OCI-LY7 (cell line): ENCODE measurements at regions not wholly inside any gene's neighbourhood (a gene's known extent, or its start where the extent isn't known, plus 50 kb on each side); places are given as distances from the start of the nearest gene placed in this dataset.

Experiments used
- BruUV-seq: library from RNA; stranded (reverse); fragments of 400-500 nt; replicated peaks from 2 replicates; lab custom pipeline; 2021; lab: Mats Ljungman, UMichigan
- CTCF ChIA-PET: fragments of 300-600 bp; sonication (Branson Sonifier 250); formaldehyde crosslinking; loops from one replicate; lab custom pipeline; 2022; ENCODE audit warnings: antibody characterized with exemption; ENCODE audit not compliant: unreplicated experiment; lab: Charles Lee
- POLR2A ChIA-PET: fragments of 300-600 bp; sonication (Branson Sonifier 250); formaldehyde crosslinking; loops from one replicate; lab custom pipeline; 2022; ENCODE audit warnings: antibody characterized with exemption; lab: Charles Lee
- DNase-seq: peaks from one replicate; pipeline ENCODE4 v3.0.0-alpha.2; 2015; ENCODE audit warnings: low spot score
- H2AFZ ChIP-seq: fragments of 200-600 bp; sonication (generic), shearing (Covaris generic); 2 replicates; pipeline ENCODE4 v1.6.1; 2014; ENCODE audit warnings: mild to moderate bottlenecking, antibody characterized with exemption, low read length, moderate library complexity
- H3K27ac ChIP-seq: fragments of 200-600 bp; sonication (generic); 2 replicates; pipeline ENCODE4 v1.5.1; 2014; ENCODE audit warnings: mixed run types, low read depth, mild to moderate bottlenecking, moderate library complexity, low read length, inconsistent platforms; ENCODE audit not compliant: poor library complexity, severe bottlenecking
- H3K36me3 ChIP-seq: fragments of 200-600 bp; sonication (generic); 2 replicates; pipeline ENCODE4 v1.6.1; 2014; ENCODE audit warnings: mild to moderate bottlenecking, antibody characterized with exemption, low read length, moderate library complexity, mixed read lengths; ENCODE audit not compliant: insufficient read depth
- H3K4me1 ChIP-seq: fragments of 200-600 bp; sonication (generic); 2 replicates; pipeline ENCODE4 v1.5.1; 2014; ENCODE audit warnings: mild to moderate bottlenecking, low read length; ENCODE audit not compliant: insufficient read depth, poor library complexity, severe bottlenecking
- H3K4me2 ChIP-seq: fragments of 200-600 bp; sonication (generic); 2 replicates; pipeline ENCODE4 v1.6.1; 2014; ENCODE audit warnings: mild to moderate bottlenecking, low read length
- H3K4me3 ChIP-seq: fragments of 200-600 bp; sonication (generic); 2 replicates; pipeline ENCODE4 v1.5.1; 2014; ENCODE audit warnings: mild to moderate bottlenecking, low read depth, low read length; ENCODE audit not compliant: poor library complexity, severe bottlenecking
- H3K79me2 ChIP-seq: fragments of 200-600 bp; sonication (generic); 2 replicates; pipeline ENCODE4 v1.6.1; 2016; ENCODE audit warnings: low read depth, mild to moderate bottlenecking, low read length, moderate library complexity, mixed read lengths; ENCODE audit not compliant: insufficient read depth
- H3K9me2 ChIP-seq: fragments of 200-600 bp; sonication (generic); 2 replicates; pipeline ENCODE4 v1.6.1; 2016; ENCODE audit warnings: mild to moderate bottlenecking, low read length, mixed read lengths; ENCODE audit not compliant: insufficient read depth
- H3K9me3 ChIP-seq: fragments of 200-600 bp; sonication (generic); 2 replicates; pipeline ENCODE4 v1.6.1; 2014; ENCODE audit warnings: mild to moderate bottlenecking, mixed run types, low read length, mixed read lengths
- H4K20me1 ChIP-seq: fragments of 200-600 bp; sonication (generic); 2 replicates; pipeline ENCODE4 v1.6.1; 2014; ENCODE audit warnings: mild to moderate bottlenecking, antibody characterized with exemption, low read length, moderate library complexity, mixed read lengths; ENCODE audit not compliant: insufficient read depth
- EZH2phosphoT487 ChIP-seq: fragments of 200-600 bp; sonication (generic); IDR thresholded peaks from 2 replicates; pipeline ENCODE4 v1.6.1; 2018; ENCODE audit warnings: low read depth, borderline replicate concordance, mild to moderate bottlenecking, mixed run types, antibody characterized with exemption, low read length, moderate library complexity, mixed read lengths
- intact Hi-C: fragments of 100-400 bp; cut with micrococcal nuclease; formaldehyde crosslinking; loops from one replicate; pipeline ENCODE4 v1.10.0; 2022; ENCODE audit not compliant: unreplicated experiment
- TF ChIP-seq, protein P1 (sequence below): fragments of 200-600 bp; sonication (generic); conservative IDR thresholded peaks from 2 replicates; pipeline ENCODE4 v1.5.1; 2014; ENCODE audit warnings: mild to moderate bottlenecking, antibody characterized with exemption, low read length, moderate library complexity, mixed read lengths

DNA sequence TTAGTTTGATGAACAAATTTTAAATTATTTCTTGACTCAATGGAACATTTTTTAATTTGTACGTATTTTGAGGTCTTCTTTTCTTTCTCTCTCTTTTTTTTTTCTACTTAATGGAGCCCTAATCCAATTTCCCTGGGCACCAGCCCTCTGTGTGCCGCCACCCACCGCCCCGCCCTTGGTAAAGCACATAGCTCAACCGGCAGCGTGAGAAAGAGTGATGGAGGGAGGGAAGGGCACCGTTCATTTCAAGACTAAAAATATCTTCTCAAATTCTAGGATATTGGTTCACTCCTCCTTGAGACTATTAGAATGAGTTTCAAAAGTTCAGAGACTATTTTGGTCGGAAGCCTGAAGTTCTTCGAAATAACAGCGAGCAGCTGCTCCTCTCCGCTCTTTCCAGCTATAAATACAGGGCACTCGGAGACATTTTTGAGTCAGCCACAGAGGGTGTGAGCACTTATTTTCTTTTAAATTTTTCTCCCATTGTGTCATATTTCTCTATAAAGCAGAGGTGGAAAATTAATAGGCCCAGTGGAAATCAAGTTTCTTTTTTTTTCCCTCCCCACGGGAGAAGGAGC is 731.7 kb upstream of the ID2 start:
- H2AFZ ChIP-seq, result no peak overlapping the region
- ChIA-PET POLR2A (interaction anchor here (0.6 to 1.8 kb wide), 4 partner anchors 10 to 1349 kb away, joined by 3 to 6 read pairs (median 4); no protein-coding TSS in a partner anchor), CTCF (interaction anchor here (1.2 kb wide), 1 partner anchor 28 kb away, joined by 3 read pairs; no protein-coding TSS in a partner anchor)
- H3K4me2 ChIP-seq, result no peak overlapping the region
- BruUV-seq, result no TSS peak
- intact Hi-C loops, result no loop called here
- no peaks in the 10 kb centered on the region for H3K9me2 ChIP-seq
- H3K4me1 ChIP-seq, result no peaks in the 10 kb centered on the region
- H3K27ac ChIP-seq, result no peak overlapping the region
- no peak overlapping the region for H3K4me3 ChIP-seq
- TF ChIP-seq, protein P1, sequence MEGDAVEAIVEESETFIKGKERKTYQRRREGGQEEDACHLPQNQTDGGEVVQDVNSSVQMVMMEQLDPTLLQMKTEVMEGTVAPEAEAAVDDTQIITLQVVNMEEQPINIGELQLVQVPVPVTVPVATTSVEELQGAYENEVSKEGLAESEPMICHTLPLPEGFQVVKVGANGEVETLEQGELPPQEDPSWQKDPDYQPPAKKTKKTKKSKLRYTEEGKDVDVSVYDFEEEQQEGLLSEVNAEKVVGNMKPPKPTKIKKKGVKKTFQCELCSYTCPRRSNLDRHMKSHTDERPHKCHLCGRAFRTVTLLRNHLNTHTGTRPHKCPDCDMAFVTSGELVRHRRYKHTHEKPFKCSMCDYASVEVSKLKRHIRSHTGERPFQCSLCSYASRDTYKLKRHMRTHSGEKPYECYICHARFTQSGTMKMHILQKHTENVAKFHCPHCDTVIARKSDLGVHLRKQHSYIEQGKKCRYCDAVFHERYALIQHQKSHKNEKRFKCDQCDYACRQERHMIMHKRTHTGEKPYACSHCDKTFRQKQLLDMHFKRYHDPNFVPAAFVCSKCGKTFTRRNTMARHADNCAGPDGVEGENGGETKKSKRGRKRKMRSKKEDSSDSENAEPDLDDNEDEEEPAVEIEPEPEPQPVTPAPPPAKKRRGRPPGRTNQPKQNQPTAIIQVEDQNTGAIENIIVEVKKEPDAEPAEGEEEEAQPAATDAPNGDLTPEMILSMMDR, result no peak
- no peak for TF ChIP-seq EZH2phosphoT487
- no peaks in the 10 kb centered on the region for H3K79me2 ChIP-seq
- H3K36me3 ChIP-seq, result no peaks in the 10 kb centered on the region
- DNase-seq, result no peak
- no peaks in the 10 kb centered on the region for H3K9me3 ChIP-seq
- no peaks in the 10 kb centered on the region for H4K20me1 ChIP-seq

DNA sequence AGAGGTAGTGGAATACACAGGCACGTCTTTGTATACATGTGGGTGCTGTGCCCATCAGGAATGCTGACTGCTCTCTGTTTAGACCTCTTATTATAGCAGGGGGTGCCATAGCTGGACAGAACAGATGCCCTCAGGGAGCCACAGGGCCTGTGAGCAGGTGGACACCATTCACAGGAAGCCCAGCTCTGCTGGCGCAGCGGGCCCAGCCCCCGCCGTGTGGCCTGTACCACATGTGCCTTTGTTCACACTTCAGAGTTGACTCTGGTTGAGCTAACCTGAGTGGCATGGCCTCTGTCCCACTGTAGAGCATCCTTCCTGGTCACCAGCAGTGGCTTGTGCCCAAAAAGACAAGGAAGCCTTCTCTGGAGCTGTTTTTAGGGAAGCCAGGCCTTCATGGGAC is 730.9 kb upstream of the ID2 start:
- Histone ChIP-seq H3K36me3 (no peaks in the 10 kb centered on the region), H3K9me3 (no peaks in the 10 kb centered on the region), H3K4me3 (no peak overlapping the region), H2AFZ (no peak overlapping the region), H3K9me2 (no peaks in the 10 kb centered on the region), H3K4me2 (no peak overlapping the region), H3K4me1 (no peaks in the 10 kb centered on the region), H4K20me1 (no peaks in the 10 kb centered on the region), H3K27ac (no peak overlapping the region), H3K79me2 (no peaks in the 10 kb centered on the region)
- TF ChIP-seq EZH2phosphoT487, result no peak
- TF ChIP-seq, protein P1, result no peak
- DNase-seq, result no peak
- intact Hi-C loops, result no loop called here
- ChIA-PET POLR2A (interaction anchor here (0.7 to 1.1 kb wide), 3 partner anchors 10 to 35 kb away, joined by 3 to 7 read pairs (median 3); no protein-coding TSS in a partner anchor), CTCF (interaction anchor here (1.2 kb wide), 1 partner anchor 28 kb away, joined by 3 read pairs; no protein-coding TSS in a partner anchor)
- no TSS peak for BruUV-seq

DNA sequence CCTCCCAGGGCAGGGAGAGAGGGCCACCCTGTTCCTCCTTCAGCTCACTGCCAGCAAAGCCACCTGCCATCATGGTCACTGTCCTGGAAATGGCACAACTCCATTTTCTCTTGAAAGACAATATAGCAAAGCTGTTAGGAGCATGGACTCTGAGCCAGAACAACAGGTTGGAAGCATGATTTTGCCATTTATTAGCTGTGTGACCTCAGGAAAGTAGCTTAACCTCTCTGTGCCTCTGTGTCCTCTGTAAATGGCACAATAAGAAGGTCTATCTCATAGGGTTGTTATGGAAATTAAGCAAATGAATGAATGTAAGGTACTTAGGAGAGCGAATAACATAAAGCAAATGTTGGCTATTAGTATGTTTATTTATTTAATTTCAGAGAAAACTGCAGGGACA is 730.4 kb upstream of the ID2 start:
- no peak overlapping the region for H2AFZ ChIP-seq
- POLR2A ChIA-PET, result interaction anchor here (0.7 to 1.1 kb wide), 3 partner anchors 10 to 35 kb away, joined by 3 to 7 read pairs (median 3); no protein-coding TSS in a partner anchor
- no TSS peak for BruUV-seq
- no peaks in the 10 kb centered on the region for H3K36me3 ChIP-seq
- intact Hi-C loops, result no loop called here
- H3K9me2 ChIP-seq, result no peaks in the 10 kb centered on the region
- no peak overlapping the region for H3K4me2 ChIP-seq
- no peak overlapping the region for H3K4me3 ChIP-seq
- no peaks in the 10 kb centered on the region for H3K4me1 ChIP-seq
- no peaks in the 10 kb centered on the region for H4K20me1 ChIP-seq
- H3K9me3 ChIP-seq, result no peaks in the 10 kb centered on the region
- CTCF ChIA-PET, result no interaction called here
- no peak for DNase-seq
- no peak overlapping the region for H3K27ac ChIP-seq
- no peaks in the 10 kb centered on the region for H3K79me2 ChIP-seq
- TF ChIP-seq EZH2phosphoT487, result no peak
- TF ChIP-seq, protein P1, result no peak
